Fibroblast of skin of scalp (primary cell): ENCODE measurements at regions not wholly inside any gene's neighbourhood (a gene's known extent, or its start where the extent isn't known, plus 50 kb on each side); places are given as distances from the start of the nearest gene placed in this dataset.
A peak's percentile ranks its signal among the peaks of the same experiment; 100 is the strongest.

Source experiments
- DNase-seq: peaks from one replicate; pipeline ENCODE4 v3.0.0-alpha.2; 2013

GRCh38 chr3:10555263-10555662, 49.9 kb upstream of the ATP2B2 start:
- no peak for DNase-seq

GRCh38 chr3:10556312-10556711, 50.9 kb upstream of the ATP2B2 start:
- DNase-seq, result no peak

GRCh38 chr3:10557250-10557649, 51.9 kb upstream of the ATP2B2 start:
- DNase-seq, result no peak

- DNase-seq, result peak; percentile 19
Measured at GRCh38 chr3:10557781-10558373, 52.5 kb upstream of the ATP2B2 start.

- DNase-seq, result no peak
Measured at GRCh38 chr3:10558736-10559135, 53.4 kb upstream of the ATP2B2 start.

GRCh38 chr3:10560060-10560861, 54.9 kb upstream of the ATP2B2 start:
- DNase-seq, result no peak

GRCh38 chr3:10561162-10561945, 56.0 kb upstream of the ATP2B2 start:
- no peak for DNase-seq

GRCh38 chr3:10561946-10562560, 56.7 kb upstream of the ATP2B2 start:
- no peak for DNase-seq

- DNase-seq, result no peak
Measured at GRCh38 chr3:10563396-10563795, 58.0 kb upstream of the ATP2B2 start.

GRCh38 chr3:10565814-10566213, 60.4 kb upstream of the ATP2B2 start:
- DNase-seq, result no peak

GRCh38 chr3:10566451-10566850, 61.1 kb upstream of the ATP2B2 start:
- DNase-seq, result no peak

GRCh38 chr3:10568549-10568948, 63.2 kb upstream of the ATP2B2 start:
- no peak for DNase-seq

GRCh38 chr3:10570196-10570946, 65.0 kb upstream of the ATP2B2 start:
- DNase-seq, result no peak

GRCh38 chr3:10574101-10574620, 68.8 kb upstream of the ATP2B2 start:
- DNase-seq, result no peak

GRCh38 chr3:10575601-10576160, 70.3 kb upstream of the ATP2B2 start:
- DNase-seq, result no peak

GRCh38 chr3:10577486-10577885, 72.1 kb upstream of the ATP2B2 start:
- DNase-seq, result peak; percentile 11

GRCh38 chr3:10580426-10580825, 75.0 kb upstream of the ATP2B2 start:
- no peak for DNase-seq

- DNase-seq, result peak; percentile 92
Measured at GRCh38 chr3:10581251-10581650, 75.9 kb upstream of the ATP2B2 start.

- DNase-seq, result no peak
Measured at GRCh38 chr3:10581716-10582115, 76.3 kb upstream of the ATP2B2 start.

- DNase-seq, result no peak
Measured at GRCh38 chr3:10582733-10583132, 77.3 kb upstream of the ATP2B2 start.

GRCh38 chr3:10583798-10584708, 78.7 kb upstream of the ATP2B2 start:
- DNase-seq, result no peak
